PC-9 (cell line): ENCODE measurements at regions not wholly inside any gene's neighbourhood (a gene's known extent, or its start where the extent isn't known, plus 50 kb on each side); places are given as distances from the start of the nearest gene placed in this dataset.

Experiments
- BruUV-seq: library from RNA; stranded (reverse); fragments of 400-500 nt; replicated peaks from 2 replicates; lab custom pipeline; 2021; lab: Mats Ljungman, UMichigan
- CTCF ChIA-PET: fragments of 300-600 bp; sonication (Branson Sonifier 250); formaldehyde crosslinking; loops from one replicate; lab custom pipeline; 2022; ENCODE audit warnings: antibody characterized with exemption; lab: Charles Lee
- POLR2A ChIA-PET: fragments of 300-600 bp; sonication (Branson Sonifier 250); formaldehyde crosslinking; loops from one replicate; lab custom pipeline; 2022; ENCODE audit warnings: antibody characterized with exemption; ENCODE audit not compliant: unreplicated experiment; lab: Charles Lee
- DNase-seq, 2 experiments: peaks; one replicate each; pipeline versions ENCODE4 v3.0.0 to v3.0.0-alpha.2; 2015 to 2022; ENCODE audit warnings: mixed read lengths in 1 of 2
- H2AFZ ChIP-seq: fragments of 200-600 bp; sonication (generic); 2 replicates; pipeline ENCODE4 v1.8.1; 2017; ENCODE audit warnings: antibody characterized with exemption
- H3F3A ChIP-seq: fragments of 200-600 bp; sonication (generic); 2 replicates; pipeline ENCODE4 v1.8.1; 2017; ENCODE audit warnings: antibody characterized with exemption, mild to moderate bottlenecking, low read depth; ENCODE audit not compliant: insufficient read depth
- H3K27ac ChIP-seq: fragments of 200-600 bp; sonication (generic); 2 replicates; pipeline ENCODE4 v1.6.1; 2016; ENCODE audit warnings: mixed run types
- H3K27me3 ChIP-seq: fragments of 200-600 bp; sonication (generic); 2 replicates; pipeline ENCODE4 v1.6.1; 2016; ENCODE audit warnings: low read depth, mixed run types; ENCODE audit not compliant: insufficient read depth
- H3K36me3 ChIP-seq: fragments of 200-600 bp; sonication (generic); 2 replicates; pipeline ENCODE4 v1.6.1; 2016; ENCODE audit warnings: low read depth, mixed run types
- H3K4me1 ChIP-seq: fragments of 200-600 bp; sonication (generic); replicated peaks from 2 replicates; pipeline ENCODE4 v1.6.1; 2016; ENCODE audit warnings: mixed run types; ENCODE audit not compliant: insufficient read depth
- H3K4me2 ChIP-seq: fragments of 200-600 bp; sonication (generic); 2 replicates; pipeline ENCODE4 v1.6.1; 2017; ENCODE audit warnings: mixed run types
- H3K4me3 ChIP-seq: fragments of 200-600 bp; sonication (generic); 2 replicates; pipeline ENCODE4 v1.6.1; 2016; ENCODE audit warnings: mixed run types
- H3K79me2 ChIP-seq: fragments of 200-600 bp; sonication (generic); 2 replicates; pipeline ENCODE4 v1.6.1; 2017; ENCODE audit warnings: low read depth, mixed run types
- H3K9me2 ChIP-seq: fragments of 200-600 bp; sonication (generic); 2 replicates; pipeline ENCODE4 v1.8.1; 2017; ENCODE audit warnings: mild to moderate bottlenecking; ENCODE audit not compliant: insufficient read depth
- H3K9me3 ChIP-seq: fragments of 200-600 bp; sonication (generic); 2 replicates; pipeline ENCODE4 v1.8.1; 2016; ENCODE audit warnings: low read depth; ENCODE audit not compliant: insufficient read depth
- H4K20me1 ChIP-seq: fragments of 200-600 bp; sonication (generic); 2 replicates; pipeline ENCODE4 v1.8.1; 2017; ENCODE audit not compliant: insufficient read depth
- CTCF ChIP-seq: fragments of 200-600 bp; sonication (generic); conservative IDR thresholded peaks from 2 replicates; pipeline ENCODE4 v1.6.1; 2017; ENCODE audit warnings: mixed run types, antibody characterized with exemption, mild to moderate bottlenecking, moderate library complexity
- EZH2 ChIP-seq: fragments of 200-600 bp; sonication (generic); IDR thresholded peaks from 2 replicates; pipeline ENCODE4 v1.8.0; 2017; ENCODE audit warnings: antibody characterized with exemption, low read depth
- intact Hi-C: fragments of 100-400 bp; cut with micrococcal nuclease; formaldehyde crosslinking; loops from one replicate; pipeline ENCODE4 v1.10.0; 2022; ENCODE audit not compliant: unreplicated experiment

DNA sequence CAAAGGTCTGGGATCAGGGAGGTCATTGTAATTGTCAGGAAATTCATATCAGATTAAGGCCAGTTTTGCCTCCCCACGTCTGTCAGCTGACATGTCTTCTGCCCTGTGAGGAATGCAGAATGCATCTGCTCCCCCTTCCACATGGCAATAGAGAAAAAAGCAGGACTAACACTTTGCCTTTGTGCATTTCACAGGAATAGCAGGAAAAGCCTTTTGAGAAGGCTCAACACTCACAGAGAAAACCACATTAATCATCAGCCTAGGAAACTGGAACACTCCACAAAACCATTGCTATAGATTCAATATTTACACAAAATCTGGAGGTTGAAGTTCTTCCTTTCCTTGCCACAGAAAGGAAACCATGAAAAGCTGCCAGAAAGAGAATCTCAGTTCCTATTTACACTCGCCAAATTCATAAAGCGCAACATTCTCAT, 165.2 kb upstream of the HES1 start:
- Histone ChIP-seq H3K9me2 (no peaks in the 10 kb centered on the region), H3F3A (peaks cover 13% of the 10 kb centered on the region; the same call in 1 of the 2 replicates), H2AFZ (no peak overlapping the region), H3K4me1 (peaks cover 44% of the 10 kb centered on the region), H4K20me1 (no peaks in the 10 kb centered on the region), H3K9me3 (0 out of 2 replicates have a peak, but pooled peaks cover 3% of the 10 kb centered on the region), H3K27me3 (no peaks in the 10 kb centered on the region), H3K4me2 (peak overlapping the region; percentile 15), H3K36me3 (no peaks in the 10 kb centered on the region), H3K27ac (0 out of 2 replicates have a peak overlapping the region, but pooled peaks have one; percentile 5), H3K4me3 (no peak overlapping the region), H3K79me2 (no peaks in the 10 kb centered on the region)
- TF ChIP-seq EZH2 (no peak), CTCF (no peak)
- POLR2A ChIA-PET, result interaction anchor here (0.7 to 1.1 kb wide), 3 partner anchors 28 to 61 kb away, joined by 4 to 7 read pairs (median 4); no protein-coding TSS in a partner anchor
- CTCF ChIA-PET, result interaction anchor here (1.1 to 1.6 kb wide), 2 partner anchors 19 to 190 kb away, joined by 6 to 9 read pairs; no protein-coding TSS in a partner anchor
- intact Hi-C loops, result loop anchor here (1.0 to 10.0 kb wide), 6 partner anchors 23 to 306 kb away; no protein-coding TSS in a partner anchor
- TSS peak; percentile 73 for BruUV-seq
- DNase-seq, result peak in 1 of 2 experiments; percentile 22

DNA sequence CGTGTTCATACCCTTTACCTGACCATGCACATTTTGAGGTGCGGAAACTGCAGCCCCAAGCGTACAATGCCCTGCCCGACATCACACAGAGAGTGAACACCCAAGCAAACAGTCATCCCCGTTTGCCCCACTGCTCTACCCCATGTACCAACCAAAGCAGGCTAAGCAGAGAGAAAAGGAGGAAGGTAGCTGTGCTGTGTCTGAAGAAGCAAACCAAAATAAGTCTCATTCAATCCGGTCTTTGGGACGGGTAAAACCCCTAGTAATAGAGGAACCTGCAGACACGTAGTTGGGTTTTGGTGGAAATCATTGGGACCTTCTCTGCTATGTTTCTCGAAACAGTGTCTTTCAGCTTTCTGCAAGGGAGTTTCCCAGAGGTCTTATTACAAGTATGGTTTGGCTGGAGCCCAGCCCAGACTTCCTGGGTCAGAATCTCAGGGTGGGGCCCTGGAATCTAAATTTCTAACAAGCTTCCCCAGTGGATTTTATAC, 164.6 kb upstream of the HES1 start:
- H3F3A ChIP-seq, result peaks cover 13% of the 10 kb centered on the region; the same call in 1 of the 2 replicates
- POLR2A ChIA-PET, result interaction anchor here (0.5 to 1.1 kb wide), 8 partner anchors 29 to 551 kb away, joined by 3 to 13 read pairs (median 4); no protein-coding TSS in a partner anchor
- peaks cover 48% of the 10 kb centered on the region for H3K4me1 ChIP-seq
- no peak for TF ChIP-seq CTCF
- TF ChIP-seq EZH2, result no peak
- 0 out of 2 replicates have a peak, but pooled peaks cover 3% of the 10 kb centered on the region for H3K9me3 ChIP-seq
- H3K36me3 ChIP-seq, result no peaks in the 10 kb centered on the region
- H4K20me1 ChIP-seq, result no peaks in the 10 kb centered on the region
- no peaks in the 10 kb centered on the region for H3K79me2 ChIP-seq
- DNase-seq, result peak; percentile 72 to 81
- BruUV-seq, result no TSS peak
- intact Hi-C loops, result loop anchor here (1.0 to 10.0 kb wide), 6 partner anchors 24 to 307 kb away; no protein-coding TSS in a partner anchor
- H3K4me2 ChIP-seq, result peak overlapping the region; percentile 15
- no peaks in the 10 kb centered on the region for H3K27me3 ChIP-seq
- no peak overlapping the region for H2AFZ ChIP-seq
- no peak overlapping the region for H3K27ac ChIP-seq
- CTCF ChIA-PET, result no interaction called here
- no peak overlapping the region for H3K4me3 ChIP-seq
- H3K9me2 ChIP-seq, result no peaks in the 10 kb centered on the region

DNA sequence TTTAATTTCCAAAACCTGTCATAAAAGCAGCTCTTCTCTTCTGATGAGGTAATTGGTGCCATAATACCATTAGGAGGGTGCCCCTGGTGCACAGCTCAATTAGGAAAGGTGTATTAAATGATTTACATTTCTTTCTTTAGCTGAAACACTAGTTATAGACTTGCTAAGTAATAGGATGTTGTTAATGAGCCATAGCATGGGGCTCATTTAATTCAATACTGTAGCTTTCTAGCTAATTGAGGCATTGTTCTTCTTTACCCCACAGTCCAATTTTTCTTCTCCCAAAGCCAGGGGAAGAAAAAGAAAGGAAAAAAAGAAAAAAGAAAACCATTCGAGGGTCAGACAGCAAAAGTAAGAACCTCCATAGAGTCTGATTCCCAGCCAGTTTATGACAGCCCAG, 164.0 kb upstream of the HES1 start:
- Histone ChIP-seq H2AFZ (no peak overlapping the region), H3K9me3 (0 out of 2 replicates have a peak, but pooled peaks cover 3% of the 10 kb centered on the region), H3K27ac (no peak overlapping the region), H3K4me2 (no peak overlapping the region), H3K79me2 (no peaks in the 10 kb centered on the region), H3K36me3 (no peaks in the 10 kb centered on the region), H3K9me2 (no peaks in the 10 kb centered on the region), H3K27me3 (no peaks in the 10 kb centered on the region), H3K4me3 (no peak overlapping the region), H4K20me1 (no peaks in the 10 kb centered on the region), H3F3A (peaks cover 13% of the 10 kb centered on the region; the same call in 1 of the 2 replicates), H3K4me1 (peaks cover 48% of the 10 kb centered on the region)
- intact Hi-C loops, result loop anchor here (1.0 to 10.0 kb wide), 6 partner anchors 25 to 307 kb away; no protein-coding TSS in a partner anchor
- ChIA-PET CTCF (no interaction called here), POLR2A (interaction anchor here (0.5 to 1.1 kb wide), 6 partner anchors 31 to 551 kb away, joined by 3 to 13 read pairs (median 3); no protein-coding TSS in a partner anchor)
- TF ChIP-seq EZH2 (no peak), CTCF (no peak)
- BruUV-seq, result no TSS peak
- no peak for DNase-seq
